GM18520 (cell line): ENCODE measurements at regions not wholly inside any gene's neighbourhood (a gene's known extent, or its start where the extent isn't known, plus 50 kb on each side); places are given as distances from the start of the nearest gene placed in this dataset.
"Not testable (repeated sequence)": the region's sequence is repeated elsewhere in the genome, so short reads cannot be mapped to it uniquely, and the experiment has no call there.

Experiments
- ATAC-seq: cut with Tn5 transposase; IDR thresholded peaks from one replicate; pipeline ENCODE4 v1.9.1; 2021; ENCODE audit not compliant: unreplicated experiment

DNA sequence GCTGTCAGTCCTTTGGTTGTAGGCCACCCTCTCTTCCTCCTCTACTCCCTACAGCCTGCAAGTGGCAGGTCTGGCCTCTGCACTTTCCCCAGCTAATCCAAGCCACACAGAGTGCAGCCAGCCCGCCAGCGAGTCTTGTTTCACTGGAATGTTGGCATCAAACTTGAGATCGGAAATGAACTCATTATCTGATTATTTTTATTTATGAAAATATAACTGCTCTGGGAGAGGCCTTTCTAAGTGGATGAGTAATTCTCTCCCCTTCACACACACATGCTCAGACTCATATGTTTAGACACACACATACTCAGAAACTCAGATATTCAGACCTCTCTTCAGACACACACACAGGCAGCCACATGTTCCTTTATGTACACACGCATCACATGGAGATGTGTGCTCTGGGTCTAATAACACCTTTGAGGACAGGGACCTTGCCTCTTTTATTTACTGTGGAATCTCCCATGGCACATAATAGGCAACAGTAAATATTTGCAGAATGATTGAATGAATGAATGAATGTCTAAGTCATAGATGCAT, 151.3 kb downstream of the ZFP36L2 start:
- ATAC-seq, result no peak

DNA sequence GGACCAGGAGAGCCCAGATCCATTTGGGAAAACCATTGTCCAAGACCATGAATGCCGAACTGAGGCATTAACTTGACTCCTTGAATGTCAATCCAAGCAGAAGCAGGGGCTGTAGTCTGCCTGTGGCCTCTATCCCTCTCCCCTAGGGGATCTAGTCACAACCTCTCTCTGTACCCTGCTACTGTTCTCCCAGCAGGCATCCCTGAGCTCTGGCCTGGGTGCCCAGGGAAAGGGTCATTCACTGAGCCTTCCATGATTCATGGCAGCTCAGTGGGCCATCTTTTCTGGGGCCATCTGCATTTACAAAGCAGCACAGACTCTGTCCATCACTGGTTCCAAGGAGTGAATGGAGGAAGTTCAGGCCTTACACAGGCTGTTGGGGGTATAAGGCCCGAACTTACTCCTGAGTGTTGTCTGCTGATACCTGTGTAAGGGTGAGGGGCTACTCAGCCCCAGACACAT, 151.8 kb downstream of the ZFP36L2 start:
- no peak for ATAC-seq

DNA sequence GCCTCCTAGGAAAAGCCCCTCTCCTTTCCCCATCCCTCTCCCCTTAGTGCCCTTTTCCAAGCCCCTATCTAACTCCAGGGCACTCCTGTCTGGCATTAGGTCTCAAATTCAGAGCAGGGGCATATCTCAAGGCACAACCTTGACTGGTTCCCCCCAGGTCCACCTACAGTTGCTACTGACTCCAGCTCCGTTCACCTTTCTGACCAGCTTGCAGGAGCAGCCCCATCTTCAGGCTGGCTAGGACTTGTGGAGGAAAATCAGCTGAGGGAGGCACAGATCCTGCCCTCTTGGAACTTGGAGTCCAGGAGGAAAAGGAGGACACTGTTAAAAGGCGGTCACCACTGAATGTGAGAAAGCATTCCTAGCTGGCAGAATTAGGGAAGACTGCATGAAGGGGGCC, 152.4 kb downstream of the ZFP36L2 start:
- no peak for ATAC-seq

DNA sequence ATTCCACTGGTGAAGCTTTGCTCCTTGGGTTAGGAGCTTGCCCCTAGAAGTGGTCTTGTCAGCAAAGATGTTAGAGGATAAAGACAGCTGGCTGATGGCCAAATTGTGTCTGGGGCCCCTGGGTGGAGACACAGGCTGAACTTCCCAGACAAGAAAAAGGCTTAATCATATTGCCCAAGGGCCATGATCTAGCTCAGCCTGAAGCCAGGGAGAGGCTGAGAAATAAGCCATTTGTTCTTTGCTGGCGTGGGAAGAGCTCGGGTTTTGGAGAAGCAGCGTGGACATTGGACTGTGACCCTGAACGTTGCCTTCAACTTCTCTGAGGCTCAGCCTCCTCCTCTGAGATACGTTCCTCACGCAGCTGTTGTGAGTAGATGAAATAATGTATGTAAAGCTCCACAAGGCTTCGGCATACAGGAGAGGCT, 153.0 kb downstream of the ZFP36L2 start:
- no peak for ATAC-seq

DNA sequence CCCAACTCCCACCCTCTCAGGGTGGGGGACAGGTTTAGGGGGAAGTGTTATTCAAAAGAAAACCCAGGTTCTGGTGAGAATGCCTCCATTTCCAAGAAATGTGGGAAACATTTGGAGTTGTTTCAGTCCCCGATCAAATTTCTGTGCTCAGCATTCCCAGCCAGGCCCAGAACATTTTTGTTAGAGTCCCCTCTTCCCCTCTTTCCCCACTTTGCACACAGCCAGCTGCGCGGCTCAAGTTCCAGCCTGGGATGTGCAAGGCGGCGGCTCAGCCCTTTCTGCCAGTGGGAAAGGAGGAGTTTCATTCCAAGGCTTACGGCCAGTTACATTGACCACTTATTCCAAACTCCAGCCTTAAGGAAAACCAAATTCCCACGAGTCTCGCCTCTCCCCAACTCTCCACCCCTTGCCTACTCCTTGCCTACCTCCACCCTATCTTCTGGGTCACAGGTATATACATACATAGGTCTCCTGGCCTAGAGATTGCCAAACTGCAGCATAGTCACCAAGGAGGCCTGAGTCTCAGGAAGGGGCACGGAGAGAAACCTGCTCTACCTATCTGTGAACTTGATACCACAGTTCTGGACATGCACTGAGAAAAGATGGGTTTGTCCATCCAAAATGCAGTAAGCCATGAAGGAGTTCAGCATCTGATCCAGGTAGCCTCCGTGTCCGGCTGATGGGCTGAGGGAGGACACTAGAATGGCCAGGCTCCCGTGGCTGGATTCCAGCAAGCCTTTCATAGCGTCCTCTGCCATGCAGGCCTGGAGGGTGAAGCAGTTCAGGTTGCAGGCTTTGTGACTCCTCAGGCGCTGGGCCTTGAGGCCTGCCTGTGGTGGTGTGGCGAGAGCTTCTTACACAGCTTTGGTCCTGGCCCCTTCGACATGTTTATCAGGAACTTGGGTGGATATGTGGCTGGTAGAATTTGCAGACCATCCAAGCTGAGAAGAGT, 154.5 kb downstream of the ZFP36L2 start:
- ATAC-seq, result no peak

DNA sequence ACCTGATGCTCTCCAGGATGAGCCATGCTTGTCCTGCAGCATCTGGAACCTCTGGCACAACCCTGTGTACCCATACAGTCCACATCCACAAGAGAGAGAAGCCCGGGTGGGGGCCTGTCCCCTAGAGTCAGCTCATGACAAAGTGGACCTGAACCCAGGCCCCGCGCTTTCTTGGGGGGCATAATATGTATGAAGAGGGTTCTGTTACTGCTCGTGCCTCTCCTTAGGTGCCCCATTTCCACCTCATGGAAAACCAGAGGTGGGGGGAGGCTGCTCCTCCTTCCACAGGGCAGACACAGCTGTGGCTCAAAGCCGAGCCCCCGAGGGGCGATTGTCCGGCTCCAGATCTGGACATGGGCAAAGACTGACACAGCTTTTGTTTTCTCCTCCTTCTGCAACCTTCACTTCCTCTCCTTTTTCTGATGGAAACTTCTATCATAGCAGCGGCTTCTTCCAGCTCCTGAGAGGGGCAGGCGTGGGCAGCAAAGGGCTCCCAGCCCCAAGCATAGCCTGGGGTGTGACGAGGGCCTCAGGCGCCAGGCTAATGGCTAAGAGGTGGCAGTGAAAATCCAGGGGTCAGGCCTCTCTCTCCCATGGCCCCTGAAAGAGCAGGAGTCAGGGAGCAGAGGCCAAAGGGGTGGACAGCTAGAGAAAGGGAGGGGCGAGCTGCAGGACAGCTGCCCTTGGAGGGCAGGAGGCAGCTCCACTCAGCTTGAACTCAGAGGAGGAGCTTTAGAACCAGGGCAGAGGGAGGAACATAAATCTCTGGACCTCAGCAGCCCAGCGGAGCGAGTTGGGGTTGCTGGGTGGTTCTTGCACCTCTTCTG, 155.5 kb downstream of the ZFP36L2 start:
- no peak for ATAC-seq

DNA sequence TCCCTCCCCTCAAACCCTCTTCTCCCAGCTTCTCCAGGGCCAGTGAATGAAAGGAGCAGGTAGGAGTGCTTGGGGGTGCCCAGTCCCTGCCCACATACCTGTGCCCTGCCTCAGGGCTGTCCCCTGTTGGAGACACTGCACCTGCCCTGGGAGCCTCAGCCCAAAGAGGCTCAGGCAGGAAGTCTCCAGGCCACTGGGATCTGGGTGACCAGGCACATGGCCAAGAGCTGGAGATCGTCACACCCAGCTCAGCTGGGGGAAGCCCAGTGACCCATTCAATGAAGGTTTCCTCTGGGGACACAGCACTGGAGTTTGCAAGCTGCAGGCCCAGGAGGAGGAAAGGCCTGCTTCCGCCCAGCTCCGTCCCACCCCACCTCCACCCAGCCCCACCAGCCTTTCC, 156.4 kb downstream of the ZFP36L2 start:
- ATAC-seq, result no peak

DNA sequence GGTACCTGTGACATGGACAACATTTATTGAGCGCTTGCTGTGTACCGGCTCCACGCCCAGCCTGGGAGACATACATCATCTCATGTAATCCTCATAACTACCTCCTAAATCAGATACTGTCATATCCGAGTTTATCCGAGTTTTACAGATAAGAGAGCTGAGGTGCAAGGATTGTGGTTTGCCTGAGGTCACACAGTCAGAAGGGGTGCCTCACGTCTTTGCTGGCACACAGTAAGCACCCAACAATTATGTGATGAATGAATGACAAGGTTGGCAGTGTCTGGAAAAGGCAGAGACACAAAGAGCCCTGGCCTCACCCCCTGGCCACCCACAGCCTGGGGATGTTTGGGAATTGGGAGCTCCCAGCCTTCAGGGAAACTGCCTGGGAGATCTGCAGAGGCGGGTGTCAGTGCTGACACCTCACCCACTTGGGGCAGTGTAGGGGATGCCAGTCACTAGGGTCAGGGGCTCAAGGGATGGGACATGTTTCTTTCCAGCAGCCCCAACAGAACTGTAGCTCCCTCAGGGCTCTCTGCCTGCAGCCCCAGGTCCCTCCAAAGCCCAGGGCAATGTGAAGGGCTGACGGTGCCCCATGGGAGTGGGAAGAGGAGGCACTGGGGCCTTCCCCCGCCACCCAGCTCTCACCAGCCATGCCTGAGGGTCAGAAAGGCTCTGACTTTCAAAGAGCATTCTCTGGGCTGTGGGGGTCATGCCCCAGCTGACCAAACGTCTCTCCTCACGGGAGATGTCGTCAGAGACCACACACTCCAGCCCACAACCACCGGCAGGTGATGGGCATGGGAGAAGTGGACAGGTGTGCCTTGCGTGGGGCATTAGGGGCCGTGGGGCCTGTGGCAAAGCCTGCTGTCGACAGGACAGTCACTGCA, 157.5 kb downstream of the ZFP36L2 start:
- no peak for ATAC-seq

DNA sequence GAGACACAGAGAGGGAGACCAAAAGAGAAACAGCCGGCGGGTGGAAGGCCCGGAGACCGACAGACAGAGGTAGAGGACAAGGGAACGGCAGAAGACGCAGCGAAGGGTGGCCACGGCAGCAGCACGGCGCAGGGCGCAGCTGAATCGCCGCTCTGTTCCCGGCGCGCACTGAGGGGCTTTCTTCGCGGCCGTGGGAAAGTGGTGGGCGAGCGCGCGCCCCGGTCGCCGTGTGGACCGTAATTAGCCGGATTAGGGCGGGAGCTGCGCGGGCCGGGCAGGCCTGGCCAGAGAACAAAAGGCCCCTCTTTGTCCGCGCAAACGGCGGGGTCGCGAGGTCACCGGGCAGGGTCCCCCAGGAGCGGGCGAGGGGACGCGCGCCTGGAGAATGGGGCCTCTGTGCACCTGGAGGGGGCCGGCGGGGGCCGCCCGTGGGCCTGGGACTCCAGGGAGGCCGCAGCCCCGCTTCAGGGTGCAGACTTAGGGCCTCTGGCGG, 158.3 kb downstream of the ZFP36L2 start:
- no peak for ATAC-seq

DNA sequence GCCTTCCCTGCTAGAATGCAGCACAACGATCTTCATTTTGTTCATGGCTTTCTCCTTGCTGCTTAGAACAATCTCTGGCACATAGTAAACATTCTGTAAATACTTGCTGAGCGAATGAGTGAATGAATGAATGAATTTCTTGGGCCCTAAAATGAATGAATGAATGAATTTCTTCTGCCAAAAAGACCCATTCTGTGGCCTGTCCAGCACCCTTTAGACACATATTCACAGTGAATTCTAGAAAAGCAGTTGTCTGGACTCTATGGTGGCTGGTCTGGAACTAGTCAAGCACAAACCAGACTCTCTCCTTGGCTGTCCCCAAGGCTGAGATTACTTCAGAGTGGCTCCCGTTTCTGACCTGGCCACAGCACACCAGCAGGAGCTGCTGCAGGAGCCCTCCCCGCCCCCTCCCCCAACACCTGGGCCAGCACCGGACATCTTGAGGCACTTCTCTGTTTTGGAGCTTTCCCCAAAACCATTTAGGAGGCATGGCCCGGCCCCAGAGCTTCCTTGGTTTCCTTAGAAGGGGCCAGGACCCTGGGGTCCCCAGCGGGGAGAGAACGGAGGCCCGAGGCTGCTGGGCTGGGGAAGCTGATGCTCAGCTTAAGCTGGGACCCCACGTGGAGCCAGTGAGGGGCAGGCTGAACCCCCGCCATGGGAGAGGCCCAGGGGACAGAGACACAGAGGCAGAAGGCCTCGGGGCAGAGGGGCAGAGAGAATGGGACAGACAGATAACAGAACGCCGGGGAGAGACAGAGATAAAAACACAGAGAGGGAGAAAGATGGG, 159.0 kb downstream of the ZFP36L2 start:
- ATAC-seq, result no peak

DNA sequence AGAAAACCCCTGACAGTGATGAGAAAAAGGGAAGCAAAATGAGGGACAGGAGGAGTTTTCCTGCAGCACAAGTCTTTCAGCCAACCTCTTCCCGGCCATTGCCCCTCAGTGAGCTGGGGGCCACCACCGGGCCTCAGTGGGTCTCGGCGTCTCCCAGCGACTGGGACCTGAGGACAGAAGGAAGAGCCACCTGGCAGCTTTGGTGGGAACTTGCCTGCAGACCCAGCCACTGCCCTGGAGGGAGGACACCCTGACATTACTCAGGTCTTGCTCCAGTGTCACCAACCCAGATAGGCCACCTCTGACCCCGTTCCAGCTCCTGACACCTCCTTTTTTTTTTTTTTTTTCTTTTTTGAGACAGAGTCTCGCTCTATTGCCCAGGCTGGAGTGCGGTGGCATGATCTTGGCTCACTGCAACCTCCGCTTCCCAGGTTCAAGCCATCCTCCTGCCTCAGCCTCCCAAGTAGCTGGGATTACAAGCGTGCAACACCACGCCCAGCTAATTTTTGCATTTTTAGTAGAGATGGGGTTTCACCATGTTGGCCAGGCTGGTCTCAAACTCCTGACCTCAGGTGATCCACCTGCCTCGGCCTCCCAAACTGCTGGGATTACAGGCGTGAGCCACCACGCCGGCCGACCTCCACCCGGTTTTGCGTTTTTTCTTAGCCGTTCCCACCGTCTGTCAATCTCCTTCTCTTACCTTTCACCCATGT, 159.7 kb downstream of the ZFP36L2 start:
- ATAC-seq, result not testable (repeated sequence)

DNA sequence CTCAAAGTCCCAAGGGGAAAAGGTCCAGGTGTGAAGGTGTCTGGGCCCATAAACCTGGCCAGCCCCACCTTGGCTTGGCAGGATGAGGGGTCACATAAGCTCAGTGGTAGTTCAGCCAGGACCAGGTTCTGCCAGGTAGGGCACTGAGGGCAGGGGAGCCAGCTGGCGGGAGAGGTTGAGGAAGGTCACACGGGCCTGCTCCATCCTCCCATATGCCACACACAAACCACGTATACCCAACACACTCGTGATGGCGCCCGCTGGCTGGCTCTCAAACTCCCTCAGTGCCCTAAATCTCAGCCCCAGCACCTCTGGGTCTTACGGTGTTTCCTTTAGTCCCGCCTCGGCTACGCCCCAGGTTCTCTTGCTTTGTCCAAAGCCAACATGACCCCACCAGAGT, 160.5 kb downstream of the ZFP36L2 start:
- no peak for ATAC-seq

DNA sequence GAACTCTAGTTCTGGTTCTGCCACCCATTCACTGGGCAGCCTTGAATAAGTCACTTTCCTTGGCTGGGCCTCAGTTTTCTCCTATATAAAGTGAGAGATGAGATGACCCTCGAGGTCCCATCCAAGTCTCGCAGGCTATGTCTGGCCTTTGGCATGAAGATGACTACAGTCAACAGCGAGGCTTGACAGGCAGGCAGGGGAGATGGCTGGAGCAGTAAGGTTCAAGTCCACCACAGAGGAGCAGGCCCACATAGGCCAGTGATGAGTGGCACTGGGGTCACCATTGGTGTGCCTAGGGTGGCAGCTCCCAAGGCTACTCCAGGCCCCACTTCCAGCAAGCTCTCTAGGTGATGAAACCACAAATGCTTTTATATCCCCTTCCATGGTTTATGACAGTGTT, 161.4 kb downstream of the ZFP36L2 start:
- no peak for ATAC-seq

DNA sequence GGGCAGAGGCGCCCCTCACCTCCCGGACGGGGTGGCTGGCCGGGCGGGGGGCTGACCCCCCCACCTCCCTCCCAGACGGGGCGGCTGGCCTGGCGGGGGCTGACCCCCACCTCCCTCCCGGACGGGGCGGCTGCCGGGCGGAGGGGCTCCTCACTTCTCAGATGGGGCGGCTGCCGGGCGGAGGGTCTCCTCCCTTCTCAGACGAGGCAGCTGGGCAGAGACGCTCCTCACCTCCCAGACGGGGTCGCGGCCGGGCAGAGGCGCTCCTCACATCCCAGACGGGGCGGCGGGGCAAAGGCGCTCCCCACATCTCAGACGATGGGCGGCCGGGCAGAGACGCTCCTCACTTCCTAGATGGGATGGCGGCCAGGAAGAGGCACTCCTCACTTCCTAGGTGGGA, 163.3 kb downstream of the ZFP36L2 start:
- ATAC-seq, result not testable (repeated sequence)

DNA sequence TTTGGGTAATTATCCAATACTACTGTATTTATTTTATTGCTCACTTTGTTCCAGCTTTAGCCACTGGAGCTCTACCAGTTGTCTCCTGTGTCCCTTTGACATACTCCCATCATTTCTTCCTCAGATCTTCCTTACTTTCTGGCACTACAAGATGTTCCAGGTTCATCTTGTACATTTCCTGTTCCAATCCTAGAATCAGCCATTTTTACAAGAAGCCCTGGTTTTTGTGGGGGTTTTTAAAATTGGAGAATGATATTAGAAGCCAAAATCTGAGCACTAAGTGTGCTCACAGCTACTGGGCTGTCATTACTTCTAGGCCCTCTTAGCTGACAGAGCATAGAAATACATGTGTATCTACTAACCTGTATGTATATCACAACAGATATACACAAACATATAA, 164.3 kb downstream of the ZFP36L2 start:
- ATAC-seq, result no peak

DNA sequence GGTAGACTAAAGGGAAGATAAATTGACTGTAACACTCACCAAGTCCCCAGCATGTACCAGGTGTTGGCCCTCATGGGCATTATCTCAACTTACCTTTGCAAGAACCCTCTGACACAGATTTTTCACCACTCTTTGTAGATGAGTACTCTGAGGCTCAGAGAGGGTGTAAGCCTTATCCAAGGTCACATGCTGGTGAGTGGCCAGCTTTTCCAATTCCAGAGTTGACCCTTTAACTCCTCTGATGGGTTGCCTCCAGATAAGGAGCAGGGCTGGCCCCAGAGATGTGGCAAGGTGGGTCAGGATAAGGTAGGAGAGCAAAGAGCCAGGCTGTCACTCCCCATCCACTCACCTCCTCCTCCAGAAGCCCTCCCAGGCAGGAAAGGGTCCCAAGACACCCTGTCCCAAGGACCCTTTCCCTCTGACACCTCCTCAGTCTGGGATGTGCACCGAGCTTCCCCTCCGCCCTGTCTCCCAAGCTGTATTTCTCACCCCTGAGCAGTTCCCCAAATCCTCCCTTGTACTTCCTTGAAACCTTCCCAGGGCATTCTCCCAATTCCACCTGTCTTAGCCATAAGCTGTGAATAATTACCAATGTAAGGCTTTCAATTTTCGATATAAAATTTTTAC, 165.9 kb downstream of the ZFP36L2 start:
- no peak for ATAC-seq

DNA sequence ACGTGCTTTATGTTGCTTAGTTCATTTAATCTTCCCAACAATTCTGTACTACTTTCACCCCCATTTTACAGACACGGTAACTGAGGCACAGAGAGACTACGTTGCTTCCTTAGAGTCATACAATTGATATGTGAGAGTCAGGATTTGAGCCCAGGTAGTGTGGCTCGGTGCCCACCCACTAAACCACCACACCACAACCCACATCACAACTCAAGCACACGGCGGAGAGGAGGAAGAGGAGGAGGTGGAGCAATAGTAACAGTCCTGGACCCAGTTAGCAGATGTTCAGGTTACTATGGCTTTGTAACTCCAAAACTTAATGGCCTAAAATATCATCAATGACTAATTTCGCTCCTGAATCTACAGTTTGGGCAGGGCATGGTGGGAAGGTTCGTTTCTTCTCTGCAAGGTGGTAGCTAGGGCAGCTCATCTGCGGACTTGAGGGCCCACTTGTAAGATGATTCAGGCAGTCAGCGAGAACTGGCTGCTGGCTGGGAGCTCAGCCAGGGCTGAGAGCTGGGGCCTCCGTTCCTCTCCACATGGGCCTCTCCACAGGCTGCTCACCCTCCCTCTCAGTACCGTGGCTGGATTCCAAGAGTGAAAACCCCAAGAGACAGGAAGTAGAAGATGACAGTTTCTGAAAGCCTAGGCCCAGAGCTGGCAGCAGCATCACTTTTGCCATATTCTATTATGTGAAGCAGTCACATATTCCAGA, 167.1 kb downstream of the ZFP36L2 start:
- no peak for ATAC-seq

DNA sequence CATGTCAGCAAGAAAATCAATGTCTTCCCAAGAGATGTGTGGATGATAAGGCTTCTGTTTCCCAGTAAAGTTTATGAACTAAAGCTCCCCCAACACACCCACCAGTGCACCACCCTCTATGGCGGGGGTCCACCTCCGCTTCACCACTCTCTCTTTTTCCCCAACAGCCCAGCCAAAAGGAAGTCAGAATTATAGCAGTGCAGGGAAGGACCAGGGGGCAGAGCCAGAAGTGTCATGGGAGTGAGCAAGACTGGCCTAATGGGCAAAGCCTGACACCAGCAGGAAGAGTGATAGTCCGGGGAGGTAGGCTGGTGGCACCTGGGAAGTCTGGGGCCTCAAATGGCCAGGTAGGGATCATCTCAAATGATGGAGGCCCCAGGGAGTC, 167.7 kb downstream of the ZFP36L2 start:
- no peak for ATAC-seq
